Occipital lobe (tissue), 1 donor: ENCODE measurements at regions not wholly inside any gene's neighbourhood (a gene's known extent, or its start where the extent isn't known, plus 50 kb on each side); places are given as distances from the start of the nearest gene placed in this dataset.
"Not testable (repeated sequence)": the region's sequence is repeated elsewhere in the genome, so short reads cannot be mapped to it uniquely, and the experiment has no call there.

Experiments
- DNase-seq: peaks from one replicate; lab custom pipeline; 2025; lab: John Stamatoyannopoulos, UW

- DNase-seq = no peak
Measured at GRCh38 chr5:124796495-124796894, 50.1 kb upstream of the ZNF608 start.

GRCh38 chr5:124797665-124798087 lies 51.2 kb upstream of the ZNF608 start:
- DNase-seq = no peak

GRCh38 chr5:124798890-124799289 lies 52.5 kb upstream of the ZNF608 start:
- no peak for DNase-seq

GRCh38 chr5:124801551-124801950 lies 55.1 kb upstream of the ZNF608 start:
- DNase-seq = no peak

GRCh38 chr5:124803617-124804323 lies 57.3 kb upstream of the ZNF608 start:
- no peak for DNase-seq

- no peak for DNase-seq
Measured at GRCh38 chr5:124806026-124806372, 59.6 kb upstream of the ZNF608 start.

- DNase-seq = no peak
Measured at GRCh38 chr5:124806373-124807077, 60.1 kb upstream of the ZNF608 start.

- no peak for DNase-seq
Measured at GRCh38 chr5:124808842-124809268, 62.4 kb upstream of the ZNF608 start.

GRCh38 chr5:124810396-124811006 lies 64.1 kb upstream of the ZNF608 start:
- DNase-seq = no peak

GRCh38 chr5:124812771-124813358 lies 66.4 kb upstream of the ZNF608 start:
- DNase-seq = no peak

- DNase-seq = no peak
Measured at GRCh38 chr5:124816381-124816780, 69.9 kb upstream of the ZNF608 start.

GRCh38 chr5:124819201-124819600 lies 72.8 kb upstream of the ZNF608 start:
- no peak for DNase-seq

GRCh38 chr5:124822647-124823046 lies 76.2 kb upstream of the ZNF608 start:
- DNase-seq = no peak

GRCh38 chr5:124823380-124823779 lies 76.9 kb upstream of the ZNF608 start:
- no peak for DNase-seq

GRCh38 chr5:124824637-124825158 lies 78.3 kb upstream of the ZNF608 start:
- no peak for DNase-seq

- no peak for DNase-seq
Measured at GRCh38 chr5:124825250-124825982, 79.0 kb upstream of the ZNF608 start.

- no peak for DNase-seq
Measured at GRCh38 chr5:124825983-124826337, 79.5 kb upstream of the ZNF608 start.

- DNase-seq = no peak
Measured at GRCh38 chr5:124828731-124829234, 82.3 kb upstream of the ZNF608 start.

GRCh38 chr5:124831687-124832240 lies 85.3 kb upstream of the ZNF608 start:
- no peak for DNase-seq

- DNase-seq = no peak
Measured at GRCh38 chr5:124832510-124832909, 86.1 kb upstream of the ZNF608 start.

- DNase-seq = not testable (repeated sequence)
Measured at GRCh38 chr5:124836314-124836713, 89.9 kb upstream of the ZNF608 start.
